SJSA1 (cell line): ENCODE measurements at regions not wholly inside any gene's neighbourhood (a gene's known extent, or its start where the extent isn't known, plus 50 kb on each side); places are given as distances from the start of the nearest gene placed in this dataset.
A peak's percentile ranks its signal among the peaks of the same experiment; 100 is the strongest.
"Not testable (repeated sequence)": the region's sequence is repeated elsewhere in the genome, so short reads cannot be mapped to it uniquely, and the experiment has no call there.

Source experiments
- DNase-seq, 2 experiments: peaks; one replicate each; pipeline ENCODE4 v3.0.0-alpha.2; 2015 to 2020; ENCODE audit warnings: low spot score in 2 of 2, low read depth in 1 of 2
- H3K27ac ChIP-seq: fragments of 250-450 bp; sonication (Bioruptor Pico); 2 replicates; pipeline ENCODE4 v1.5.1; 2020; ENCODE audit warnings: mild to moderate bottlenecking, moderate library complexity
- H3K27me3 ChIP-seq: fragments of 250-450 bp; sonication (Bioruptor Pico); replicated peaks from 2 replicates; pipeline ENCODE4 v1.5.1; 2020; ENCODE audit warnings: mild to moderate bottlenecking, moderate library complexity
- H3K36me3 ChIP-seq: fragments of 250-450 bp; sonication (Bioruptor Pico); 2 replicates; pipeline ENCODE4 v1.5.1; 2020; ENCODE audit warnings: mild to moderate bottlenecking
- H3K4me1 ChIP-seq: fragments of 250-450 bp; sonication (Bioruptor Pico); replicated peaks from 2 replicates; pipeline ENCODE4 v1.6.1; 2021; ENCODE audit warnings: mild to moderate bottlenecking
- H3K4me3 ChIP-seq: fragments of 250-450 bp; sonication (Bioruptor Pico); 2 replicates; pipeline ENCODE4 v1.5.1; 2020; ENCODE audit warnings: mild to moderate bottlenecking
- H3K9me3 ChIP-seq: fragments of 250-450 bp; sonication (Bioruptor Pico); replicated peaks from 2 replicates; pipeline ENCODE4 v1.5.1; 2020; ENCODE audit warnings: mild to moderate bottlenecking

GRCh38 chr18:55981712-55982475 is 393.9 kb upstream of the TCF4 start:
- Histone ChIP-seq H3K4me3 (no peak overlapping the region), H3K27me3 (no peaks in the 10 kb centered on the region), H3K36me3 (no peaks in the 10 kb centered on the region), H3K4me1 (peaks cover 12% of the 10 kb centered on the region), H3K9me3 (peaks cover 5% of the 10 kb centered on the region; the same call in 1 of the 2 replicates), H3K27ac (no peak overlapping the region)
- DNase-seq = no peak

DNA sequence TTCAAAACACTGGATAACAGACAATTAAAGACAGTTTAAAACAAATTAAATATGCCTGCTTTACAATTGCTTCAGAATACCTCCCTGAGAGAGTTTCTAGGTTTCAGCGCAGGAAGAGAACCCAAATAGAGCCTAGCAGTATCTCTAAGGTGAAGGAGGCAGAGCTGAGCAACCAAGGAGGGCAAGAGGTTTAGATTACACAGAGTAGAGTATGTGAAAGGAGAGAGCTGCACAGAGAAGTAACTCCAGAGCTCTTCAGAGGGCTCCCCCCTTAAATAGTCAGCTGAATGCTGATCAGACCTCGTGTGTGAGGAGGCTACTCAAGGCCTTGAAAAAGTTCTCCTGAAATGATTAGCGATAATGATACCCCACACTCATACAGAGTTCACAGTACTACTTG is 386.5 kb upstream of the TCF4 start:
- no peaks in the 10 kb centered on the region for H3K4me1 ChIP-seq
- no peak for DNase-seq
- no peak overlapping the region for H3K4me3 ChIP-seq
- H3K36me3 ChIP-seq = no peaks in the 10 kb centered on the region
- no peaks in the 10 kb centered on the region for H3K27me3 ChIP-seq
- no peaks in the 10 kb centered on the region for H3K9me3 ChIP-seq
- H3K27ac ChIP-seq = no peak overlapping the region

DNA sequence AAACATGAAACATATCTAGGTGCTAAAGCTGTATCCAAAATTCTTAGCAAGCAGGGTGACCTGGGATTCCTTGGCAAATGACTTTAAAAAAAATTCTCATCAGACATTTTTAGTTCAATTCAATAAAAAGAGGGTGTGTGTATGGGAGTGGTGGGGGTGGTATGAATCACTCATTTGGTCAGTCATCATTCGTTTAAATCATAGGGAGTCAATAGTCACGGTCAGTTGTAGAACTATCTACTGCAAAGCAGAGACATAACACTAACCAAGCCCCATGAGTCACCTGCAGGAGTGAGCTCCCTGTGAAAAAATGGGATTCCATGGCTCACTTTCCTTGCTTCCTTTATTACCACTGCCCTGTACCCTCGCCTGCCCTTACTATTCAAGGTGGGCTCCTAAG is 380.6 kb upstream of the TCF4 start:
- no peaks in the 10 kb centered on the region for H3K9me3 ChIP-seq
- H3K27ac ChIP-seq = no peak overlapping the region
- no peaks in the 10 kb centered on the region for H3K27me3 ChIP-seq
- H3K4me3 ChIP-seq = no peak overlapping the region
- H3K36me3 ChIP-seq = no peaks in the 10 kb centered on the region
- no peak for DNase-seq
- no peaks in the 10 kb centered on the region for H3K4me1 ChIP-seq

- no peaks in the 10 kb centered on the region for H3K36me3 ChIP-seq
- H3K9me3 ChIP-seq = no peaks in the 10 kb centered on the region
- no peak overlapping the region for H3K4me3 ChIP-seq
- H3K27ac ChIP-seq = no peak overlapping the region
- no peaks in the 10 kb centered on the region for H3K27me3 ChIP-seq
- no peaks in the 10 kb centered on the region for H3K4me1 ChIP-seq
- DNase-seq = no peak
Measured at GRCh38 chr18:55967019-55967418, 379.0 kb upstream of the TCF4 start.

GRCh38 chr18:55964171-55964570 is 376.2 kb upstream of the TCF4 start:
- Histone ChIP-seq H3K4me3 (no peak overlapping the region), H3K9me3 (no peaks in the 10 kb centered on the region), H3K27me3 (no peaks in the 10 kb centered on the region), H3K4me1 (no peaks in the 10 kb centered on the region), H3K27ac (no peak overlapping the region), H3K36me3 (no peaks in the 10 kb centered on the region)
- no peak for DNase-seq

GRCh38 chr18:55953326-55953725 is 365.3 kb upstream of the TCF4 start:
- H3K36me3 ChIP-seq = no peaks in the 10 kb centered on the region
- H3K27ac ChIP-seq = no peak overlapping the region
- no peaks in the 10 kb centered on the region for H3K27me3 ChIP-seq

GRCh38 chr18:55951738-55952137 is 363.7 kb upstream of the TCF4 start:
- H3K36me3 ChIP-seq, DNase-seq: not testable (repeated sequence)

More at GRCh38 chr18:55953326-55953725, 365.3 kb upstream of the TCF4 start:
- no peak for DNase-seq
- H3K4me1 ChIP-seq = no peaks in the 10 kb centered on the region
- H3K4me3 ChIP-seq = no peak overlapping the region
- no peaks in the 10 kb centered on the region for H3K9me3 ChIP-seq

DNA sequence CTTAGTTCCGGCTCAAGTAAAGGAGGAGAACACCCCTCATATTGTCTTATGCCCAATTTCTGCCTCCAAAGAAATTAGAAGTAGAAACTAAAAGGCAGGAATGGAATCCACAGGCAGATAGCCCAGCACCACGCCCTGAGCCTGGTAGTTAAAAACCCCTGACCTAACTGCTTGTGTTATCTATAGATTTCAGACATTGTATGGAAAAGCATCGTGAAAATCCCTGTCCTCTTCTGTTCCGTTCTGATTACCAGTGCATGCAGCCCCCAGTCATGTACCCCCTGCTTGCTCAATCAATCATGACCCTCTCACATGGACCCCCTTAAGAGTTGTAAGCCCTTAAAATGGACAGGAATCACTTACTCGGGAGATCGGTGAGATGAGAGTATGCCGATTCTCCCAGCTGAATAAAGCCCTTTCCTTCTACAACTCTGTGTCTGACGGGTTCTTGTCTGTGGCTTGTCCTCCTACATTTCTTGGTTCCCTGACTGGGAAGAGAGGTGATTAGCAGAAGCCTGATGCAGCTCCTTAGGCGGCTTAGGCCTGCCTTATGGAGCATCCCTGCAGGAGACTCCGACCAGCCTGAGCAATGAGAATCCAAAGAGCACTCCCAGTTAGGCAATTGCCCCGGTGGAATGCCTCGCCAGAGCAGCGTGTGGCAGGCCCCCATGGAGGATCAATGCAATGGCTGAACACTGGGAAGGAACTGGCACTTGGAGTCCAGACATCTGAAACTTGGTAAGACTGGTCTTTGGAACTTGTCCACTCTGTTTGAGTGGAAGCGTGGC is 362.6 kb upstream of the TCF4 start:
- H3K27ac ChIP-seq = no peak overlapping the region
- H3K4me1 ChIP-seq = no peaks in the 10 kb centered on the region
- DNase-seq = no peak

More at GRCh38 chr18:55951738-55952137, 363.7 kb upstream of the TCF4 start:
- not testable (repeated sequence) for H3K27ac ChIP-seq, H3K4me1 ChIP-seq, H3K9me3 ChIP-seq, H3K4me3 ChIP-seq, H3K27me3 ChIP-seq

GRCh38 chr18:55934821-55935220 is 346.8 kb upstream of the TCF4 start:
- no peaks in the 10 kb centered on the region for H3K36me3 ChIP-seq

More for the DNA sequence above, 362.6 kb upstream of the TCF4 start:
- Histone ChIP-seq H3K9me3 (no peaks in the 10 kb centered on the region), H3K27me3 (no peaks in the 10 kb centered on the region), H3K36me3 (no peaks in the 10 kb centered on the region), H3K4me3 (no peak overlapping the region)

DNA sequence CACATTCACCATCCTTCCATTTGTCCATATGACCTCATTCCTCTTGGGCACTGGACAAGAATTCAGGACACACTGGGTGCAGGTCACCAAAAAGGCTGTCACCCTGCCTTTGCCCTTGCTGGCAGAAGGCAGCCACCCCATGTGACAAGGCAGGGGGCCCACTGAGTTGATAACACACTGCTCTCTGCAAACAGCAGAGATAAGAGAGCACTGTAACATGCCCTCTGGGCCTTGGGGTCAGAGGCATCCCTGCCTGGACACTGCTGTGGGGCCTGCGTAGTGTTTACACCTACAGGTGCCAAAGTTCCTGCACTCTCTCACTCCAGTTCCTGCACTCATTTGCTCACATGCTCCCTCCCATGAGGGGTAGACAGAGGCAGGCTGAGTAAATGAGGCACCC is 344.7 kb upstream of the TCF4 start:
- Histone ChIP-seq H3K27ac (no peak overlapping the region), H3K27me3 (no peaks in the 10 kb centered on the region), H3K4me1 (no peaks in the 10 kb centered on the region), H3K9me3 (no peaks in the 10 kb centered on the region), H3K36me3 (no peaks in the 10 kb centered on the region), H3K4me3 (no peak overlapping the region)
- no peak for DNase-seq

More at GRCh38 chr18:55934821-55935220, 346.8 kb upstream of the TCF4 start:
- Histone ChIP-seq H3K4me3 (no peak overlapping the region), H3K4me1 (peaks cover 4% of the 10 kb centered on the region; the same call in 1 of the 2 replicates), H3K9me3 (no peaks in the 10 kb centered on the region), H3K27ac (no peak overlapping the region), H3K27me3 (no peaks in the 10 kb centered on the region)
- no peak for DNase-seq

DNA sequence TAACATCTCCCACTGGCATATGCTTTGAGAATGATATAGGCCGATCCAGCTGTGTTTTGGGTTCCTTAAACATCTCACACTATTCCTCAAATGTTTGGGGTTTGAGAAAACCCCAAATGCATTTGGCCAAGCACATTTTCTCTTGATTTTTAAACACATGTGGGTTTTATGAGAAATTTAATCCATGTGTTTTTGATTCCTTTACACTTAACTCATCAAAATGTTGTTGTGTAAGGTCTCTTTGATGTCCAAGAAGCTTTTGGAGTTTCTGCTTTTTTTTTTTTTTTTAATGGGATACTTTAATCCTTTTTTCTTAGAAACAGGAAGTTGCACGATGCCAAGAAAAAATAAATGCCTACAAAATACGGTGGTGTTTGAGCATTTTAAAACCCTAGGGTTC is 339.8 kb upstream of the TCF4 start:
- no peaks in the 10 kb centered on the region for H3K9me3 ChIP-seq
- no peaks in the 10 kb centered on the region for H3K4me1 ChIP-seq
- no peak overlapping the region for H3K27ac ChIP-seq
- H3K27me3 ChIP-seq = no peaks in the 10 kb centered on the region
- no peaks in the 10 kb centered on the region for H3K36me3 ChIP-seq
- DNase-seq = peak in 1 of 2 experiments; percentile 42
- H3K4me3 ChIP-seq = no peak overlapping the region

DNA sequence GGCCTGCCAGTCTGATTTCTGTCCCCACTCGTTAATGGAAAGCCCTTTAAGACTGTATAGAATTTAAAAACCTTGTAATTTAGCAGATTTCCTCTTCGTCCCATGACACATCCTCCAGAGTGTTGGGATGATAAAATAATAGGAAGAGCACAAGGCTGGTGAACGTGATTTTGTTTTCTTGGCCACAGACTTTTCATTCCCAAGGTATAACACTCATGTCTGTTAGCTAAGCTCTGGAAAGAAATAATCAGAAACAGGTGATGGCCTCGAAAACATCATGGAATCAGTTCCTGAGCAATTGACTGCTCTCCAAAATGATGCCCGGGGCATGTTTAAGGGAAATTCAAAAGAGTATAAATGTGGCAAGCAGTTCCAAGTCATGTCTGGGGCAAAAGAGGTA is 337.8 kb upstream of the TCF4 start:
- no peak overlapping the region for H3K27ac ChIP-seq
- no peaks in the 10 kb centered on the region for H3K27me3 ChIP-seq
- no peaks in the 10 kb centered on the region for H3K36me3 ChIP-seq
- H3K9me3 ChIP-seq = no peaks in the 10 kb centered on the region
- H3K4me1 ChIP-seq = no peaks in the 10 kb centered on the region
- DNase-seq = no peak
- no peak overlapping the region for H3K4me3 ChIP-seq

DNA sequence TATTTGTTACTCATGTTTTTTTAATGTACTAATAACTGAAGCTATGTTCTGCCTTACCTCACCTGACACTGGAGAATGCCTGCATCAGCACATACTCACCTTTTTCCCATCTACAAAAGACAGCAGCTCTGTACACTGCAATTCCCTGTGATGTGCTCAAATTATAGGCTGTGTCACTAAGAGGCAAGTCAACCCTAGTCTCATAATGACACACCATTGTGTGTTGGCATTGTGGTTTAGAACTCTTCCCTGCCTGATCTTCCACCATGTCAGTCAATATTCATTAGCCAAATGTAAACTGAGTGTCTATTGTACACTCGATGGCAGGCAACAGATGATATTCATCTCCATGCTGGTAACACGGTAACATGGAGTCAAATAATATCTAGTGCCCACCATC is 332.1 kb upstream of the TCF4 start:
- Histone ChIP-seq H3K9me3 (no peaks in the 10 kb centered on the region), H3K27me3 (no peaks in the 10 kb centered on the region), H3K27ac (no peak overlapping the region), H3K36me3 (no peaks in the 10 kb centered on the region), H3K4me3 (no peak overlapping the region), H3K4me1 (no peaks in the 10 kb centered on the region)
- DNase-seq = no peak

DNA sequence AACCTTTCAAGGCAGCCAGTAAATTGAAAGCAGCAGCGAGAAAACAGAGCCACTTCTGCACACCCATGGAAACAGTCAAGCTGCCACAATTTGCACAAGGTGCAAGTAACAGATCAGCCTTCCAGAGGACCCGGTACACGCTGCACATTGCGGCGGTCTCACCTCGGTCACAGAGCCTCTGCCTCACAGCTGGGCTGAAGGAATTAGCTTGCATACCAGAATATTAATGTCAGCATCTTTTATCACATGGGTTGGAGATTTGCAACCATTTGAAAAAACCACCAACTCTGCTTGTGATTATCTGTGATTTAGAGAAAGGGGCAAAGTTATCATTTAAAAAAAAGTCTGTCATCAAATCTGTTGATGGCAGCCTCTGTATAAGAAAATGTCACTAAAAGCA is 330.5 kb upstream of the TCF4 start:
- H3K4me1 ChIP-seq = no peaks in the 10 kb centered on the region
- no peaks in the 10 kb centered on the region for H3K36me3 ChIP-seq
- H3K27me3 ChIP-seq = no peaks in the 10 kb centered on the region
- DNase-seq = no peak
- no peak overlapping the region for H3K4me3 ChIP-seq
- no peak overlapping the region for H3K27ac ChIP-seq
- H3K9me3 ChIP-seq = no peaks in the 10 kb centered on the region
